Skeletal muscle tissue (tissue), 3 donors: ENCODE measurements at regions not wholly inside any gene's neighbourhood (a gene's known extent, or its start where the extent isn't known, plus 50 kb on each side); places are given as distances from the start of the nearest gene placed in this dataset.

Experiments
- H3K27ac ChIP-seq: one replicate; pipeline ENCODE4 v1.7.0; 2013; ENCODE audit warnings: mild to moderate bottlenecking, low read depth, low read length, inconsistent platforms
- H3K27me3 ChIP-seq, 3 donors: one replicate each; pipeline ENCODE4 v1.7.0; 2013; ENCODE audit warnings: low read length in 3 of 3; ENCODE audit not compliant: control insufficient read depth in 3 of 3, insufficient read depth in 3 of 3
- H3K36me3 ChIP-seq, 3 donors: one replicate each; pipeline ENCODE4 v1.7.0; 2013; ENCODE audit warnings: low read length in 3 of 3; ENCODE audit not compliant: control insufficient read depth in 3 of 3, insufficient read depth in 3 of 3
- H3K4me1 ChIP-seq, 3 donors: one replicate each; pipeline ENCODE4 v1.7.0; 2013; ENCODE audit warnings: low read length in 3 of 3, mild to moderate bottlenecking in 3 of 3; ENCODE audit not compliant: control insufficient read depth in 3 of 3, insufficient read depth in 3 of 3
- H3K4me3 ChIP-seq, 3 donors: one replicate each; pipeline ENCODE4 v1.7.0; 2013; ENCODE audit warnings: low read length in 3 of 3
- H3K9ac ChIP-seq, 3 donors: one replicate each; pipeline ENCODE4 v1.7.0; 2013; ENCODE audit warnings: low read length in 3 of 3, mild to moderate bottlenecking in 3 of 3, moderate library complexity in 2 of 3, low read depth in 1 of 3
- H3K9me3 ChIP-seq, 3 donors: one replicate each; pipeline ENCODE4 v1.7.0; 2013; ENCODE audit warnings: low read length in 3 of 3; ENCODE audit not compliant: control insufficient read depth in 3 of 3
- donor health status: Osteomylitis.

GRCh38 chr9:93895535-93895934, 59.6 kb downstream of the BARX1 start:
- no peak overlapping the region for H3K9ac ChIP-seq
- peaks cover 0 to 10% (median 6%) of the 10 kb centered on the region in 3 donors for H3K27me3 ChIP-seq
- H3K36me3 ChIP-seq = no peaks in the 10 kb centered on the region
- H3K27ac ChIP-seq = no peak overlapping the region
- H3K4me1 ChIP-seq = no peaks in the 10 kb centered on the region
- H3K4me3 ChIP-seq = no peak overlapping the region
- peaks cover 0 to 4% (median 3%) of the 10 kb centered on the region in 3 donors for H3K9me3 ChIP-seq

- Histone ChIP-seq H3K36me3 (no peaks in the 10 kb centered on the region), H3K27me3 (peaks cover 0 to 10% (median 4%) of the 10 kb centered on the region in 3 donors), H3K4me1 (no peaks in the 10 kb centered on the region), H3K9me3 (peaks cover 0 to 4% (median 0%) of the 10 kb centered on the region in 3 donors), H3K4me3 (no peak overlapping the region), H3K9ac (no peak overlapping the region), H3K27ac (no peak overlapping the region)
Measured at GRCh38 chr9:93894691-93895079, 60.5 kb downstream of the BARX1 start.

GRCh38 chr9:93893899-93894690, 61.1 kb downstream of the BARX1 start:
- H3K27me3 ChIP-seq = peaks cover 0 to 10% (median 4%) of the 10 kb centered on the region in 3 donors
- H3K9me3 ChIP-seq = peaks cover 0 to 4% (median 0%) of the 10 kb centered on the region in 3 donors
- H3K9ac ChIP-seq = no peak overlapping the region
- H3K36me3 ChIP-seq = no peaks in the 10 kb centered on the region
- no peaks in the 10 kb centered on the region for H3K4me1 ChIP-seq
- H3K27ac ChIP-seq = no peak overlapping the region
- no peak overlapping the region for H3K4me3 ChIP-seq

- Histone ChIP-seq H3K4me3 (no peak overlapping the region), H3K36me3 (no peaks in the 10 kb centered on the region), H3K4me1 (no peaks in the 10 kb centered on the region), H3K9me3 (peaks cover 0 to 4% (median 0%) of the 10 kb centered on the region in 3 donors), H3K27me3 (peaks cover 0 to 10% (median 4%) of the 10 kb centered on the region in 3 donors), H3K9ac (no peak overlapping the region), H3K27ac (no peak overlapping the region)
Measured at GRCh38 chr9:93893194-93893593, 62.0 kb downstream of the BARX1 start.

DNA sequence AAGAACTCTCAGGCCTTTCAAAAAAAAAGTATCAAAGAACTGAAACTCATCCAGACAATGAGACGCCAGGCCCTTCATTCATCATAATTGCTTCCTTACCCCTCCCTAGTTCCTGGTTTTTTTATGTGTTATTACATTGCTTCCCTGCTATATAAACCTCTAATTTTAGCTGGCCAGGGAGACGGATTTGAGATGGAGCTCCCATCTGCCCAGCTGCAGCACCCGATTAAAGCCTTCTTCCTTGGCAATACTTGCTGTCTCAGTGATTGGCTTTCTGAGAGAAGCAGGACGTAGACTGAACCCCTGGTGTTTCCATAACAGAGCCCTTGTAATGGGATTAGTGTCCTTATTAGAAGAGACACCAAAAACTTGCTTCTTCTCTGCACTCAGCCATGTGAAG, 62.4 kb downstream of the BARX1 start:
- H3K27ac ChIP-seq = no peak overlapping the region
- H3K9ac ChIP-seq = no peak overlapping the region
- H3K27me3 ChIP-seq = peaks cover 0 to 10% (median 4%) of the 10 kb centered on the region in 3 donors
- no peak overlapping the region for H3K4me3 ChIP-seq
- peaks cover 0 to 4% (median 0%) of the 10 kb centered on the region in 3 donors for H3K9me3 ChIP-seq
- no peaks in the 10 kb centered on the region for H3K36me3 ChIP-seq
- no peaks in the 10 kb centered on the region for H3K4me1 ChIP-seq

- Histone ChIP-seq H3K27me3 (peaks cover 0 to 10% (median 4%) of the 10 kb centered on the region in 3 donors), H3K4me1 (no peaks in the 10 kb centered on the region), H3K36me3 (no peaks in the 10 kb centered on the region), H3K9ac (no peak overlapping the region), H3K27ac (no peak overlapping the region), H3K9me3 (peaks cover 0 to 8% (median 0%) of the 10 kb centered on the region in 3 donors), H3K4me3 (no peak overlapping the region)
Measured at GRCh38 chr9:93891549-93892310, 63.4 kb downstream of the BARX1 start.

- Histone ChIP-seq H3K36me3 (no peaks in the 10 kb centered on the region), H3K4me3 (no peak overlapping the region), H3K4me1 (no peaks in the 10 kb centered on the region), H3K9me3 (peaks cover 0 to 8% (median 0%) of the 10 kb centered on the region in 3 donors), H3K27ac (no peak overlapping the region), H3K9ac (no peak overlapping the region), H3K27me3 (peaks cover 0 to 6% (median 4%) of the 10 kb centered on the region in 3 donors)
Measured at GRCh38 chr9:93891050-93891449, 64.1 kb downstream of the BARX1 start.

- Histone ChIP-seq H3K4me1 (no peaks in the 10 kb centered on the region), H3K9me3 (peaks cover 0 to 8% (median 0%) of the 10 kb centered on the region in 3 donors), H3K4me3 (no peak overlapping the region), H3K27me3 (peaks cover 0 to 4% (median 3%) of the 10 kb centered on the region in 3 donors), H3K27ac (no peak overlapping the region), H3K9ac (no peak overlapping the region), H3K36me3 (no peaks in the 10 kb centered on the region)
Measured at GRCh38 chr9:93890436-93890935, 64.7 kb downstream of the BARX1 start.

GRCh38 chr9:93886911-93887310, 68.2 kb downstream of the BARX1 start:
- Histone ChIP-seq H3K9ac (no peak overlapping the region), H3K4me1 (no peaks in the 10 kb centered on the region), H3K9me3 (peaks cover 0 to 3% (median 0%) of the 10 kb centered on the region in 3 donors), H3K27me3 (no peaks in the 10 kb centered on the region), H3K36me3 (no peaks in the 10 kb centered on the region), H3K27ac (no peak overlapping the region), H3K4me3 (no peak overlapping the region)

- Histone ChIP-seq H3K9ac (no peak overlapping the region), H3K36me3 (no peaks in the 10 kb centered on the region)
Measured at GRCh38 chr9:93884808-93885207, 70.3 kb downstream of the BARX1 start.

More at GRCh38 chr9:93884808-93885207, 70.3 kb downstream of the BARX1 start:
- H3K27me3 ChIP-seq = no peaks in the 10 kb centered on the region
- peaks cover 0 to 3% (median 0%) of the 10 kb centered on the region in 3 donors for H3K9me3 ChIP-seq
- no peak overlapping the region for H3K27ac ChIP-seq
- H3K4me1 ChIP-seq = no peaks in the 10 kb centered on the region
- no peak overlapping the region for H3K4me3 ChIP-seq
